ENCODE measurements at regions not wholly inside any gene's neighbourhood (a gene's known extent, or its start where the extent isn't known, plus 50 kb on each side); places are given as distances from the start of the nearest gene placed in this dataset.
"Not testable (repeated sequence)": the region's sequence is repeated elsewhere in the genome, so short reads cannot be mapped to it uniquely, and the experiment has no call there.

GRCh38 chr5:110001648-110002047 is 311.9 kb downstream of the MAN2A1 start:
- DNase-seq (ENCODE audit: low read depth), result no peak
- H3K4me3 ChIP-seq (ENCODE audit: low read length), result no peak overlapping the region
- TF ChIP-seq CTCF (IDR thresholded peaks at IDR 0.05; ENCODE audit: insufficient read depth, low read depth, low read length, missing control alignments), result no peak

GRCh38 chr5:110002652-110003051 is 312.9 kb downstream of the MAN2A1 start:
- TF ChIP-seq CTCF (IDR thresholded peaks at IDR 0.05; ENCODE audit: insufficient read depth, low read depth, low read length, missing control alignments), result no peak
- no peak overlapping the region for H3K4me3 ChIP-seq (ENCODE audit: low read length)
- no peak for DNase-seq (ENCODE audit: low read depth)

- not testable (repeated sequence) for DNase-seq (ENCODE audit: low read depth); H3K4me3 ChIP-seq (ENCODE audit: low read length)
Observed at GRCh38 chr5:110005907-110006562, 316.3 kb downstream of the MAN2A1 start.

GRCh38 chr5:110007101-110007500 is 317.4 kb downstream of the MAN2A1 start:
- H3K4me3 ChIP-seq (ENCODE audit: low read length), result no peak overlapping the region
- DNase-seq (ENCODE audit: low read depth), result no peak
- no peak for TF ChIP-seq CTCF (IDR thresholded peaks at IDR 0.05; ENCODE audit: insufficient read depth, low read depth, low read length, missing control alignments)

- no peak for TF ChIP-seq CTCF (IDR thresholded peaks at IDR 0.05; ENCODE audit: insufficient read depth, low read depth, low read length, missing control alignments)
- DNase-seq (ENCODE audit: low read depth), result no peak
- H3K4me3 ChIP-seq (ENCODE audit: low read length), result no peak overlapping the region
Observed at GRCh38 chr5:110008131-110008530, 318.4 kb downstream of the MAN2A1 start.

- no peak for DNase-seq (ENCODE audit: low read depth)
- H3K4me3 ChIP-seq (ENCODE audit: low read length), result no peak overlapping the region
- TF ChIP-seq CTCF (IDR thresholded peaks at IDR 0.05; ENCODE audit: insufficient read depth, low read depth, low read length, missing control alignments), result no peak
Observed at GRCh38 chr5:110012145-110012544, 322.4 kb downstream of the MAN2A1 start.

- no peak overlapping the region for H3K4me3 ChIP-seq (ENCODE audit: low read length)
- DNase-seq (ENCODE audit: low read depth), result no peak
- TF ChIP-seq CTCF (IDR thresholded peaks at IDR 0.05; ENCODE audit: insufficient read depth, low read depth, low read length, missing control alignments), result no peak
Observed at GRCh38 chr5:110013017-110013416, 323.3 kb downstream of the MAN2A1 start.

Measured in epithelial cell of esophagus (primary cell).